ENCODE measurements at regions not wholly inside any gene's neighbourhood (a gene's known extent, or its start where the extent isn't known, plus 50 kb on each side); places are given as distances from the start of the nearest gene placed in this dataset.

- TF ChIP-seq EP300 (IDR thresholded peaks at IDR 0.05) (no peak), POLR2A (IDR thresholded peaks at IDR 0.05) (no peak), CTCF (IDR thresholded peaks at IDR 0.05) (no peak)
- WGBS, 3 donors = 28 to 33% (median 32%) methylated on average over 4 of the region's 4 CpGs
- no peak overlapping the region for H3K4me3 ChIP-seq
- no peaks in the 10 kb centered on the region for H3K9me3 ChIP-seq
- H3K4me1 ChIP-seq (ENCODE audit: insufficient read depth) = no peaks in the 10 kb centered on the region
- H3K27ac ChIP-seq = no peak overlapping the region
- no peak for DNase-seq
- intact Hi-C loops (cut with DNase I) = no loop called here
- H3K36me3 ChIP-seq = no peaks in the 10 kb centered on the region
- H3K27me3 ChIP-seq = no peaks in the 10 kb centered on the region
These were observed 162.2 kb upstream of the BMP2 start for GRCh38 chr20:6605055-6605935.

- 86 to 89% (median 87%) methylated on average over 3 of the region's 3 CpGs for WGBS, 3 donors
- no peaks in the 10 kb centered on the region for H3K36me3 ChIP-seq
- DNase-seq = no peak
- TF ChIP-seq CTCF (IDR thresholded peaks at IDR 0.05) (no peak), EP300 (IDR thresholded peaks at IDR 0.05) (no peak), POLR2A (IDR thresholded peaks at IDR 0.05) (no peak)
- intact Hi-C loops (cut with DNase I) = no loop called here
- no peaks in the 10 kb centered on the region for H3K27me3 ChIP-seq
- no peaks in the 10 kb centered on the region for H3K4me1 ChIP-seq (ENCODE audit: insufficient read depth)
- no peaks in the 10 kb centered on the region for H3K9me3 ChIP-seq
- no peak overlapping the region for H3K27ac ChIP-seq
- no peak overlapping the region for H3K4me3 ChIP-seq
These were observed 163.3 kb upstream of the BMP2 start for GRCh38 chr20:6604179-6604578.

GRCh38 chr20:6599876-6600735 is 167.4 kb upstream of the BMP2 start:
- no peaks in the 10 kb centered on the region for H3K9me3 ChIP-seq
- H3K27ac ChIP-seq = no peak overlapping the region
- TF ChIP-seq CTCF (IDR thresholded peaks at IDR 0.05) (no peak), POLR2A (IDR thresholded peaks at IDR 0.05) (no peak), EP300 (IDR thresholded peaks at IDR 0.05) (no peak)
- no peak for DNase-seq
- no peaks in the 10 kb centered on the region for H3K27me3 ChIP-seq
- H3K4me3 ChIP-seq = no peak overlapping the region
- 30 to 32% (median 31%) methylated on average over 5 of the region's 5 CpGs for WGBS, 3 donors
- H3K36me3 ChIP-seq = no peaks in the 10 kb centered on the region
- intact Hi-C loops (cut with DNase I) = no loop called here
- no peaks in the 10 kb centered on the region for H3K4me1 ChIP-seq (ENCODE audit: insufficient read depth)

- Histone ChIP-seq H3K27me3 (no peaks in the 10 kb centered on the region), H3K4me3 (no peak overlapping the region), H3K36me3 (no peaks in the 10 kb centered on the region), H3K9me3 (no peaks in the 10 kb centered on the region), H3K27ac (no peak overlapping the region), H3K4me1 (ENCODE audit: insufficient read depth) (no peaks in the 10 kb centered on the region)
- intact Hi-C loops (cut with DNase I) = no loop called here
- 1 to 6% (median 1%) methylated on average over 4 of the region's 4 CpGs for WGBS, 3 donors
- TF ChIP-seq EP300 (IDR thresholded peaks at IDR 0.05) = no peak
- no peak for TF ChIP-seq POLR2A (IDR thresholded peaks at IDR 0.05)
- TF ChIP-seq CTCF (IDR thresholded peaks at IDR 0.05) = no peak
- DNase-seq = no peak
These were observed 171.8 kb upstream of the BMP2 start for GRCh38 chr20:6595704-6596103.

Data from ovary (tissue), 7 donors.